ENCODE measurements at regions not wholly inside any gene's neighbourhood (a gene's known extent, or its start where the extent isn't known, plus 50 kb on each side); places are given as distances from the start of the nearest gene placed in this dataset.

- no peak for DNase-seq
Measured at GRCh38 chr9:78753039-78753438, 456.1 kb downstream of the PSAT1 start.

DNA sequence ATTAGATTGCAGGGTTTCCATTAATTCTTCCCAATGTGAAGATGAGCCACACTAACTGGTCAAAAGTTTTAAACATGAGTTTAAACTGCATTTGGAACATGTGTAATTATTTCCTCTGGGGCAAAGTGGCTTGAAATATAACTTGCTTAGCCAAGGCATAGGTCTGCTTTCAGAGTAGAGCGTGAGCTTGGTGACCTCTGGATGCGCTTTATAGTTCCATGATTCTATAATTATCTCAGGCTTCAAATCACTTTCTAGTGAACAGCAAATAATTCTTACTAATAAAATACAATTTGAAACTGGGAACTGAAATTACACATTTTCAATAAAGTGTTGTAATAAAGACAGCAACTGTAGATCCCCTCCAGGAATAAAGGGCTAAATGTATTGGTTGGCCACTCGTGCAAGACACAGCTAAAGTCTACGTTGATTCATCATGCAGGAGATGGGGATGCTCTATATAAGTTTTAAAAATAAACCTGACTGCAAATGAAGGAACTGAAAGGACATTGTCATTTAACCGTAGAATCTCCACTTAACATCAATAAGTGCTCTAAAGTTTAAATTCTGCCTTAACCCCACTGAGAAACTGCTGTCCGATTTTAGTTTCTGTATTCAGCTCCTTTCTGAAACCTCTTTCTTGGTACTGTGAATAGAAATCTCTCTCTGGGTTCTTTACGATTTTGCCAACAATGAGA, 460.0 kb downstream of the PSAT1 start:
- no peak for DNase-seq

DNA sequence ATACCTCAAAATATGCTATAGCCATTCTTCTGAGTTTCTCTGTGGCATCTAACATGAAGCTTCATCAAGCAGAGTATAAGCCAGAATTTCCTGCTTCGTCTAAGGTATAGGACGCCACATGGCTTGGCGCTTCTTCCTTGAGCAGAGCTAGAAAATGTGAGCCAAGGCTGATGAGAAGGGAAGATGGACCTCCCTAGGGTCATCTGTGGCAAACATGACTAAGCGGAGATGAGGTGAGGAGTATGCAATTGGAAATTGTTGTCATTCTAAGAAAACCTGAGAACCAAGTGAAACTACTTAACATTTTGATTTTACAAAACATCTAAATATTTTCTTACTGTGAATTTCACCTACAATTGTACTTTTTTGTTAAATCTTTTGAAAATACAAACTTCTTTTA, 466.5 kb downstream of the PSAT1 start:
- no peak for DNase-seq

DNA sequence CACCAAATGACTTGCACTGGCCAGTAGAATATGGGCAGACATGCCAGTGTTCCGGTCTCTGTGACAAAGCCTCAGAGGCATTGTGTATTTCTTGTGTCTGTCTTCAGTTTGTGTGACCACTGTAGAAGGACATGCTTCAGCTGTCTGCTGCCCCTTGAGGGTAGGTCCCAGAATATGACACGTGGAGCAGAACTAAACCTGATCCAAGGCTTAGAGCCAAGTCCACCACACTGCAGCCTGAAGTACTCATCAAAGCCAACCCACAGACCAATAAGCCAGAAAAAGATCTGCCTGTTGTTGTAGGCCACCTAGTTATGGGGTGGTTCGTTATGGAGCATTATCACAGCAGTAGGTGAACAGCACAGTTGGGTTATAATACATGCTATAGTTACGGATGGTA, 468.9 kb downstream of the PSAT1 start:
- DNase-seq, result no peak

DNA sequence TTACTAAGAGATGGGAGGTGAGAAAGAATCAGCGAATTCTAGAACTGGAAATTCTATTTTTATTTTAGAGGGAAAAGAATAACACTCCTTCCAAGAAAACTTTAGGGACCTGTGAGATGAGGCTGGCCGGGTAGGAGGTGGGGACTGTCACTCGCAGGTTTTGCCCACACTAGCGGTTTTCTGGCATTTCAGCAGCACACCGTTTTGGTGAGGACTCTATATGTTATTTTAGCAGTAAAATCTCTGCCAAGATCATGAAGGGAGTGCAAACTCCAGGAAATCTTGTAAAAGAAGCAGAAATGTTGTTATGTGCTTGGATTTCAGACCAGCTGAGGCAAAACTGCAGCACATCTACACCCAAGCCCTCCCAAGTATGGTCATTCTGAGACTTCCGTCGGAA, 470.6 kb downstream of the PSAT1 start:
- no peak for DNase-seq

DNA sequence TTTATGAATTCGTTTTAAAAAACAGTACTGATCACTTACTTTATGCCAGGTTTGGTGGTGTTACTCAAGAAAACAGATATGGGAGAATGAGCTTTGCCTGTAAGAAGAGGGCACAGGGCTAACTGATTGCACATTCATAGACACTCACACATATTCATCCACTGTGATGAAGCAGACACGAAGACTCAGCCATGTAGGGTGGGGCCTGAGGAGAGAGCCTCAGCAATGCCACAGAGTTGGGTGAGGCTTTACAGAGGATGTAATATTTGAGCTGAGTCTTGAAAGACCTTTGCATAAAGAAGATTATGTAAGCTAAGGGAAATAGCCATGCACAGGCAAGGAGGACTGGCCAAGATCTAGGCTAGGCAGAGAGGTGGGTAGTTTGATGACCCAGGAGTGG, 472.8 kb downstream of the PSAT1 start:
- no peak for DNase-seq

GRCh38 chr9:78775211-78775610, 478.3 kb downstream of the PSAT1 start:
- no peak for DNase-seq

GRCh38 chr9:78775696-78776295, 478.9 kb downstream of the PSAT1 start:
- no peak for DNase-seq

DNA sequence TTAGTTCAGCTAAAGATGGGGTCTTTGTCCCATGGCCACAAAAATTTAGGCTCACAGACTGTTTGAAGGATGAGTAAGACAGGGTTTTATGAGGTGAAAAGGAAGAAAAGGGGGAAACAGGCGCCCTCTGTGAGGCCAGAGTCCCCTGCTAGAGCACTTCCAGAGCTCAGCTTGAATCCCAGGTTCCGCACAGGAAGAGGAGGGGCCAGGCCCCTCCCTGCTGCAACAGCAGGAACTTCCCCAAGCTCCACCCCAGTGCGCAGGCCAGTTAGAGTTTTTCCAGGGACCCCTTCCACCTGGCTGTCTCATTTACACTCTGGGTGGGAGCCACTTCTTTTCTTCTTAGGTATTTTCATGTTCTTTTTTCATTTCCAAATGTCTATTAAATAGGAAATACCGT, 480.8 kb downstream of the PSAT1 start:
- no peak for DNase-seq

GRCh38 chr9:78778318-78778717, 481.4 kb downstream of the PSAT1 start:
- DNase-seq, result no peak

DNA sequence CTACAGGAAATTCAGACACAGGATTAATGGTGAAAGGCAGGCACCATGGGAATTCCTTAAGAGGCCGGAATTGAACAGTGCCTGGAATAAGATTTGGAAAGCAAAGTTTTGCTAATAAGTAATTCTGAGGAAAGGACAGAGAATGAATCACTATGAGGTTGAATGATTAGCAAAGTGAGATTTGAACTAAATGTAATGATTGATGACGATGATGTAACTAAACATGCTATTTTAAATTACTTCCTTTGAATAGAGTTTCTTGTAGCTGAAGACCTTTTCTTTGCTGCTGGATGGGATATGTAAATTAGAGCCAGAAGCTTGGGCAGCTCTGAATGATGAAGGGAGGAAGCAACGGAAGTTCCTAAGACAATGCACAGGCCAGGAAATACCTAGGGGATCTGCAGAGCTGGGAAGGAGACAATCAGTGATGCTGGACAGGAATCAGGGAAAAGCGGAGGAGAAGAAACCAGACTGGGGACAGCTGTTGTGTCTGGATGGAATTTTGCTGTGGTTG, 482.0 kb downstream of the PSAT1 start:
- DNase-seq, result no peak

DNA sequence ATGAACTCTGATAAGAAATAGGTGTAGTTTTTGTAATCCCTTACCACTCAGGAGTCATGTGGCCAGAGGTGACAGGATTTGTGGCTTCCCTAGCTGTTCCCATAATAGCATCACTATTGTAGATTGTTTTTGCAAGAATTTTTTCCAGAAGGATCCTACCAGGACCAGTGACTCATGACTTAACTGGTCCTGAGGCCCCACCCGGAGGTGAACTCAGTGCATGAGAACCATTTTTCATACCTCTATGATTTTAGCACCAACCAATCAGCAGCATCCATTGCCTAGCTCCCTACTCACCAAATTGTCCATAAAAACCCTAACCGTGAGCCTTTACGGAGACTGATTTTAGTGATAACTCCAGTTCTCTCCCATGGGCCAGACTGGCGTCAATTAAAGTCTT, 484.8 kb downstream of the PSAT1 start:
- no peak for DNase-seq

DNA sequence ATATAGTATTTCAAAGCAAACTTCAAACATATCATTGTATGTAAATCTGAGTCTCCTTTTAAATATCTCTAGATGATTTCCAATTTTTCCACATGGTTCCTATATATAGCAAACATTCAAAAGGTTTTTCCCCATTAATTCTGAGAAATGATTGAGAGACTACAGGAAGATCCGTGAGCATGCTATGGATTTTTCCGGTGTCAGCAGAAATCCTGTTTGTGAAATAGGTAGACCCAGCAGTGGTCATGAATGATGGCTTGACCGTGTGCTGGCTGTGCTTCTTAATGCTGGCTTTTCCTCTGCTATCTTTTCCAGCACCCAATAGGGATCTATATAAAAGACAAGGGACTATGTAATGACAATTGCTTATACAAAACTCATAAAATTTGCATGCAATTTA, 485.3 kb downstream of the PSAT1 start:
- DNase-seq, result no peak

GRCh38 chr9:78782858-78783257, 485.9 kb downstream of the PSAT1 start:
- DNase-seq, result no peak

DNA sequence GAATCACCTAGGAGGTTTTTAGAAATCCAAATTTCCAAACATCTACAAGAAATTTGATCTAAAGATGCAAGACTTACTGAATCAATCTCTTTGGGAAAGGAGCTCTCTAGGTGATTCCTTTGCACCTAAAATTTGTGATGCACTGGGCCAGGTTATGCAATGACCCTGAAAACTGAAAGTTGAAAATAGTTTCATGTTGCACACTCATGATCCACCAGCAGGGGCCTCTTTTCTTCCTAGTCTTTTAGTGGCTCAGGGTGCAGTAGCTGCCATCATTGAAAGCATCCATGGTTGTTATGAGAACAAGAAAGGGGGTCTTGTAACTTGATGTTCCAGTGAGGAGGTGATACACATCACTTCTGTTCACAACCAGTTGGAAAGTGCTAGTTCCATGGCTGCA, 486.8 kb downstream of the PSAT1 start:
- DNase-seq, result no peak

GRCh38 chr9:78786794-78787193, 489.9 kb downstream of the PSAT1 start:
- no peak for DNase-seq

DNA sequence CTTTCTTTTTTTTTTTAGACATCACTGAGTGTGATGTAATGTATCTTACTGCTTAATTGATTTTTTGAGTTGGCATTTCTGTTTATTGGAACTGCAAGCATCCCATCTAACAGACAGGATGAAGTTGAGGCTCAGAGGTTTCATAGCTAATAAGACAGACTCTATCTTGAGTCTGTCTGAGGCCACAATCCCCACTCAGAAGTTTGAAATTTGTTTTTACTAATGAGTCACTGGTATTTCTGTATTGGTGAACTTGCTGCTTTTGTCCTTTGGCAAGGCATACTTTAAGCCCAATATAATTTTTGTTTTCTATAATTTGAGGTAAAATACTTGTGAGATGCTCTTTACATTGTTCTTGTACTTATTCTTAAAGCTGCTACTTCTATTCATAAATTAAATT, 491.2 kb downstream of the PSAT1 start:
- no peak for DNase-seq

DNA sequence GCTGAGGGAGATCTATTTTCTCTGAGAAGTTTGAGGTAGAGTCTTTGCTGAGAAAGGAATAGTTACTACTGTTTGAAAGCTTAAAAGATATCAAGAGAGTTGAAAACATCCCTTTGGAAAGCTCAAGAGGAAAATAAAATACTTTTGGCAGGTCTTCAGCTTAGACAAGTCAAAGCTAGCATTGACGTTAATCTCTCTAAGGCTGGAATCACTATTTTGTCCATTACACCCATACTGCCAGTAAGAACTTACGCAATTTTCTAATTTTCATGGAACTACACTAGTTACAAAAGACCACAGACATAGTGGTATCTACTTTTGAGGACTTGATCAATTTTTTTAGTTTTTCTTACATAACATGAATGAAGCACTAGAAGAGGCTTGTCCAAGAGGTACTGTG, 494.9 kb downstream of the PSAT1 start:
- DNase-seq, result no peak

- DNase-seq, result no peak
Measured at GRCh38 chr9:78792745-78793144, 495.8 kb downstream of the PSAT1 start.

DNA sequence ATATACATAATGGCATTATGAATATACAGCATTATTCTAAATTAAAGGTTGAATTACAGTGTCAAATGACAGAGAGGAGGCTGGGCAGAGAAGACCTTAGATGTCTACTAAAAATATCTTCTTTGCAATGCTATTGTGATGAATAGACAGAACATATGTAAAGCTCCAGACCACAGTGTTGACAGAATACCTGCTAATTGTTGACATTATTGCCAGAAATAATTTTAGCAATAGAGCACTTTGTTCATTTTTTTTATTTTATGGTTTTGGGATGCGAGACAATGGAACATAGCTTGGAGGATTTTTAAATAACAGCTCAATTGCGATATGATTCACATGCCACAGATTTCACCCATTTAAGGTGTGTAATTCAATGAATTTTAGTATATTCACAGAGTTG, 508.8 kb downstream of the PSAT1 start:
- DNase-seq, result no peak

GRCh38 chr9:78806492-78807160, 509.7 kb downstream of the PSAT1 start:
- no peak for DNase-seq

DNA sequence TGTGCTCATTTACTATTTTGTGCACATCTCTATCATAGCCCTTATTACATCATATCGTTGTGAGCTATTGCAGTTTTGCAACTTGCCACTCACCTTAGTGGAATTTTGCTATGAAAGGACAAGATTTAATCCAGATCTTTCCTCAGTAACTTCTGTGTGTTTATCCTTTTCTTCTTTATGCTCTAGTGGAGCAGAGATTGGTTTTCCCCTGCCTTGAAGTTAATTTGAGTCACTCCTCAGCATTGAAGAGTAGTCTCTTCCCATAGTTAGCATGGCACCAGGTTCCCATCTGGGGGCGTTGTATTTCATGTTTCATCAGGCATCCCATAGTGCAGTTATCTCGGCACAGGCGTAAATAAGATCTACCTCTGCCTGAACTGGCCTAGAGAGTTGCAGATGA, 510.4 kb downstream of the PSAT1 start:
- no peak for DNase-seq

GRCh38 chr9:78808048-78808447, 511.1 kb downstream of the PSAT1 start:
- DNase-seq, result no peak

DNA sequence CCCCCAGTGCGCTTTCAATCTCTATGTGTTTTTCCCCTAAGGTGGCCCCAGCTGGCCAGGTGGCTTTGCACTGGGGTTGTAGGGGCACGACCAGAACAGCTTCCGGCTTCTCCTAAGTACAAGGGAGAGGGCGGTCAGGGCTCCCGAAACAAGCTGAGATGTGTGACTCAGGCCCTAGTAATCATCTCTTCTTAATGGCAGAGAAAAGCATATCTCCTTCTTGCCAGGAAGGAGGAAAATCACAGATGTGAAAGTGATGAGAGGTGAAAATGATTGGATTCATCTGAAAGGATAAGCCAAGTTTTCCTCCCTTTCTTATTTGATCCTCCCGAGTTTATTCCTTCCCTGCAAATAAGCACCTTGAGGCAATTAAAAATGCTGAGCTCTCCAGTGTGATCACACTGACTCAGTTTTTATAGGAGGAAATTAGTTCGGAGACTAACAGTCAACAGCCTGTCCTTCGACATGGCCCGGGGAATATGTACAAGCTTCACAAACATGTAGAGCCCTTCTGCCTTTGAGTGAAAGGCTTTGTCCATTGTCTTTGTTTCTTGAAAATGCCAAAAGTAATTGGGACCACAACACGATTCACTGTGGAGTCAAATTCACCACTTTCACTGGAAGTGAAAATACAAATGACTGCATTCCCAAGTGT, 514.8 kb downstream of the PSAT1 start:
- no peak for DNase-seq
